Keratinocyte (primary cell): ENCODE measurements at regions not wholly inside any gene's neighbourhood (a gene's known extent, or its start where the extent isn't known, plus 50 kb on each side); places are given as distances from the start of the nearest gene placed in this dataset.

Experiments used
- DNase-seq: peaks from one replicate; pipeline ENCODE4 v3.0.0-alpha.2; 2011; ENCODE audit warnings: low read depth, missing footprints, low spot score
- FAIRE-seq: peaks from 2 replicates; lab custom pipeline; 2011; peaks lifted over from hg19 to GRCh38; lab: Jason Lieb, UNC
- H2AFZ ChIP-seq: 2 replicates; pipeline ENCODE4 v1.6.0; 2012; ENCODE audit warnings: low read length, control low read depth, inconsistent platforms; ENCODE audit not compliant: control insufficient read depth
- H3K27ac ChIP-seq: 2 replicates; pipeline ENCODE4 v1.5.1; 2011; ENCODE audit warnings: low read length; ENCODE audit not compliant: control insufficient read depth, insufficient read depth
- H3K27me3 ChIP-seq: 3 replicates; pipeline ENCODE4 v1.6.0; 2011; ENCODE audit warnings: low read length; ENCODE audit not compliant: control insufficient read depth, insufficient read depth; ENCODE audit errors: extremely low read depth
- H3K36me3 ChIP-seq, 2 experiments: 2 replicates in 1 of 2; 3 replicates in 1 of 2; pipeline ENCODE4 v1.5.1; 2011; ENCODE audit warnings: low read length in 2 of 2, mild to moderate bottlenecking in 1 of 2; ENCODE audit not compliant: control insufficient read depth in 2 of 2, insufficient read depth in 2 of 2; ENCODE audit errors: extremely low read depth in 1 of 2
- H3K4me1 ChIP-seq: 3 replicates; pipeline ENCODE4 v1.5.1; 2011; ENCODE audit warnings: low read length; ENCODE audit not compliant: control insufficient read depth, insufficient read depth; ENCODE audit errors: extremely low read depth
- H3K4me2 ChIP-seq: 3 replicates; pipeline ENCODE4 v1.6.0; 2011; ENCODE audit warnings: low read depth, low read length; ENCODE audit not compliant: control insufficient read depth, insufficient read depth; ENCODE audit errors: extremely low read depth
- H3K4me3 ChIP-seq, 3 experiments: fragments of 200-600 bp in 1 of 3; sonication (generic) in 1 of 3; 2 replicates in 2 of 3; 3 replicates in 1 of 3; pipeline ENCODE4 v1.5.1; 2011 to 2016; ENCODE audit warnings: low read length in 3 of 3, mild to moderate bottlenecking in 3 of 3, control low read depth in 2 of 3, inconsistent platforms in 1 of 3, low read depth in 1 of 3, mixed read lengths in 1 of 3, mixed run types in 1 of 3, moderate library complexity in 1 of 3; ENCODE audit not compliant: control insufficient read depth in 2 of 3, insufficient read depth in 2 of 3; ENCODE audit errors: extremely low read depth in 1 of 3
- H3K79me2 ChIP-seq: 2 replicates; pipeline ENCODE4 v1.6.0; 2012; ENCODE audit warnings: low read length; ENCODE audit not compliant: control insufficient read depth, insufficient read depth
- H3K9ac ChIP-seq: 3 replicates; pipeline ENCODE4 v1.6.0; 2011; ENCODE audit warnings: low read length; ENCODE audit not compliant: control insufficient read depth, insufficient read depth; ENCODE audit errors: extremely low read depth
- H3K9me1 ChIP-seq: 3 replicates; pipeline ENCODE4 v1.6.0; 2011; ENCODE audit warnings: low read length; ENCODE audit not compliant: control insufficient read depth, insufficient read depth; ENCODE audit errors: extremely low read depth
- H3K9me3 ChIP-seq: 2 replicates; pipeline ENCODE4 v1.5.1; 2012; ENCODE audit warnings: low read depth, low read length; ENCODE audit not compliant: control insufficient read depth
- H4K20me1 ChIP-seq: 3 replicates; pipeline ENCODE4 v1.6.0; 2011; ENCODE audit warnings: low read length; ENCODE audit not compliant: control insufficient read depth, insufficient read depth; ENCODE audit errors: extremely low read depth
- EZH2 ChIP-seq: IDR thresholded peaks from one replicate; pipeline ENCODE4 v1.6.1; 2012; ENCODE audit warnings: inconsistent platforms, mild to moderate bottlenecking, low read length, moderate library complexity
- dilution Hi-C: fragments of 300-500 bp; cut with MboI; formaldehyde crosslinking; loops from one replicate; pipeline ENCODE4 v1.7.0; 2020; ENCODE audit warnings: low sequenced_read_pairs; ENCODE audit not compliant: extremely low pct_ligation_motif_present
- TF ChIP-seq, protein P1 (sequence below), 3 experiments: IDR thresholded peaks in 1 of 3; conservative IDR thresholded peaks in 1 of 3; optimal IDR thresholded peaks in 1 of 3; 2 replicates in 2 of 3; 3 replicates in 1 of 3; pipeline versions ENCODE3 to v1.5.1; 2011; ENCODE audit warnings: low read length in 3 of 3, mild to moderate bottlenecking in 3 of 3, moderate library complexity in 2 of 3, control low read depth in 1 of 3, inconsistent platforms in 1 of 3; ENCODE audit not compliant: insufficient read depth in 2 of 3; ENCODE audit errors: extremely low read depth in 1 of 3

DNA sequence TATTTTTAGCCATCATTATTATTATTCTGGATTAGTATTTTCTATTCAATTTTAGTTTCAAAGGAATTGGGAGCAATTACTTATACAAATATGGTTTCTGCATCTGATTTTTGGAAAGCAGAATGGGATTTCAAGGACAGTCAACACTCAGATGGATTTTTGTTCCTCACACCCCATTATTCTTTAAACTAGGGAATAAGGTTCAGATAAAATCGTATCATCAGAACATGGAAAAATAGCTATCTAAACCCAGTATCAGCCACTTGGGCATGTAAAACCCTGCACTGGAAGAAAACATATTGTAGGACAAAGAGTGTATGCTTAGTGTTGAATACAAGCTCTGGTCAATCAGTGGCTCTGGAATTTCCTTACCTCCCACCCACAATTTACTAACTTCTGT, 452.5 kb downstream of the ZNF516 start:
- dilution Hi-C loops: no loop called here
- FAIRE-seq: no peak

DNA sequence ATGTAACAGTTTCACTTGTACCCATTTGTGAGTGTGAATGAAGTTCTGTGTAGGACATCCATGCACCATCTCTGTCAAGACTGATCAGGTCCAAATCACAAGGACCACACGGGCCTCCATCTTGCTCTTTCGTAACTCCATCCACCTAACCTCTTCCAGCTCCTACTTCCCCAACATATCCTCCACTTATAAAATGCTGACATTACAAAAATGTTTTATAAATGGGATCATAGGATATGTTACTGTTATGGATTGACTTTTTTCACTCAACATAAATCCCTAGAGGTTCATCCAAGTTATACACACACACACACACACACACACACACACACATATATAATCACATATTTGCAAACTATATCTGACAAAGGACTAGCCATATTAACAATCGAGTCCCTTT, 476.8 kb downstream of the ZNF516 start:
- DNase-seq (no peak), FAIRE-seq (no peak)
- H3K36me3 ChIP-seq: no peaks in the 10 kb centered on the region
- no peak for TF ChIP-seq EZH2
- TF ChIP-seq, protein P1, sequence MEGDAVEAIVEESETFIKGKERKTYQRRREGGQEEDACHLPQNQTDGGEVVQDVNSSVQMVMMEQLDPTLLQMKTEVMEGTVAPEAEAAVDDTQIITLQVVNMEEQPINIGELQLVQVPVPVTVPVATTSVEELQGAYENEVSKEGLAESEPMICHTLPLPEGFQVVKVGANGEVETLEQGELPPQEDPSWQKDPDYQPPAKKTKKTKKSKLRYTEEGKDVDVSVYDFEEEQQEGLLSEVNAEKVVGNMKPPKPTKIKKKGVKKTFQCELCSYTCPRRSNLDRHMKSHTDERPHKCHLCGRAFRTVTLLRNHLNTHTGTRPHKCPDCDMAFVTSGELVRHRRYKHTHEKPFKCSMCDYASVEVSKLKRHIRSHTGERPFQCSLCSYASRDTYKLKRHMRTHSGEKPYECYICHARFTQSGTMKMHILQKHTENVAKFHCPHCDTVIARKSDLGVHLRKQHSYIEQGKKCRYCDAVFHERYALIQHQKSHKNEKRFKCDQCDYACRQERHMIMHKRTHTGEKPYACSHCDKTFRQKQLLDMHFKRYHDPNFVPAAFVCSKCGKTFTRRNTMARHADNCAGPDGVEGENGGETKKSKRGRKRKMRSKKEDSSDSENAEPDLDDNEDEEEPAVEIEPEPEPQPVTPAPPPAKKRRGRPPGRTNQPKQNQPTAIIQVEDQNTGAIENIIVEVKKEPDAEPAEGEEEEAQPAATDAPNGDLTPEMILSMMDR (optimal IDR thresholded peaks at IDR 0.05 in 1 of 3, IDR thresholded peaks at IDR 0.05 in 1 of 3, conservative IDR thresholded peaks at IDR 0.05 in 1 of 3; ENCODE audit: extremely low read depth in 1 of 3, insufficient read depth in 2 of 3, low read length in 3 of 3): no peak
- H3K9me1 ChIP-seq: no peaks in the 10 kb centered on the region
- H3K4me2 ChIP-seq: no peak overlapping the region
- no peak overlapping the region for H2AFZ ChIP-seq
- dilution Hi-C loops: no loop called here
- no peaks in the 10 kb centered on the region for H3K4me1 ChIP-seq
- H3K9me3 ChIP-seq: no peaks in the 10 kb centered on the region
- no peak overlapping the region for H3K9ac ChIP-seq
- no peaks in the 10 kb centered on the region for H3K79me2 ChIP-seq
- H3K27ac ChIP-seq: no peak overlapping the region
- no peaks in the 10 kb centered on the region for H3K27me3 ChIP-seq
- H3K4me3 ChIP-seq: no peak overlapping the region
- H4K20me1 ChIP-seq: no peaks in the 10 kb centered on the region

More for the DNA sequence above, 452.5 kb downstream of the ZNF516 start:
- H3K9me3 ChIP-seq: no peaks in the 10 kb centered on the region
- H3K4me2 ChIP-seq: no peak overlapping the region
- no peaks in the 10 kb centered on the region for H3K4me1 ChIP-seq
- H3K9ac ChIP-seq: no peak overlapping the region
- no peak overlapping the region for H3K4me3 ChIP-seq
- no peaks in the 10 kb centered on the region for H3K79me2 ChIP-seq
- TF ChIP-seq, protein P1 (optimal IDR thresholded peaks at IDR 0.05 in 1 of 3, IDR thresholded peaks at IDR 0.05 in 1 of 3, conservative IDR thresholded peaks at IDR 0.05 in 1 of 3; ENCODE audit: extremely low read depth in 1 of 3, insufficient read depth in 2 of 3, low read length in 3 of 3): no peak
- no peak for TF ChIP-seq EZH2
- H3K9me1 ChIP-seq: no peaks in the 10 kb centered on the region
- H3K36me3 ChIP-seq: no peaks in the 10 kb centered on the region
- H3K27me3 ChIP-seq: no peaks in the 10 kb centered on the region
- H4K20me1 ChIP-seq: no peaks in the 10 kb centered on the region
- no peak overlapping the region for H3K27ac ChIP-seq
- H2AFZ ChIP-seq: no peak overlapping the region
- DNase-seq: no peak
